Spleen (tissue), 11 donors: ENCODE measurements at regions not wholly inside any gene's neighbourhood (a gene's known extent, or its start where the extent isn't known, plus 50 kb on each side); places are given as distances from the start of the nearest gene placed in this dataset.

ENCODE experiments used
- DNase-seq: peaks from one replicate; pipeline ENCODE4 v3.0.0-alpha.2; 2020
- H3K27ac ChIP-seq, 8 donors: fragments of 200-600 bp; sonication (generic) in 7 of 8; 1 replicate in 4 of 8; 2 replicates in 4 of 8; pipeline versions ENCODE4 v1.5.0 to v1.8.0; 2016 to 2021; ENCODE audit warnings: inconsistent platforms in 4 of 8, mild to moderate bottlenecking in 4 of 8, moderate library complexity in 1 of 8
- H3K27me3 ChIP-seq, 7 donors: fragments of 200-600 bp; sonication (generic) in 6 of 7; replicated peaks in 1 of 7; 1 replicate in 4 of 7; 2 replicates in 3 of 7; pipeline versions ENCODE4 v1.5.0 to v1.8.0; 2016 to 2021; ENCODE audit warnings: inconsistent platforms in 3 of 7, mild to moderate bottlenecking in 1 of 7
- H3K36me3 ChIP-seq, 6 donors: fragments of 200-600 bp; sonication (generic) in 5 of 6; 1 replicate in 4 of 6; 2 replicates in 2 of 6; pipeline versions ENCODE4 v1.5.0 to v1.8.0; 2016 to 2021; ENCODE audit warnings: inconsistent platforms in 2 of 6
- H3K4me1 ChIP-seq, 6 donors: fragments of 200-600 bp; sonication (generic) in 5 of 6; 1 replicate in 3 of 6; 2 replicates in 3 of 6; pipeline versions ENCODE4 v1.5.0 to v1.8.0; 2016 to 2021; ENCODE audit warnings: inconsistent platforms in 3 of 6
- H3K4me3 ChIP-seq, 8 donors: fragments of 200-600 bp; sonication (generic) in 7 of 8; 1 replicate in 4 of 8; 2 replicates in 4 of 8; pipeline versions ENCODE4 v1.5.0 to v1.8.0; 2016 to 2021; ENCODE audit warnings: inconsistent platforms in 4 of 8, mild to moderate bottlenecking in 4 of 8, moderate library complexity in 2 of 8
- H3K9me3 ChIP-seq, 8 donors: fragments of 200-600 bp; sonication (generic) in 7 of 8; 1 replicate in 4 of 8; 2 replicates in 4 of 8; pipeline versions ENCODE4 v1.5.0 to v1.8.0; 2016 to 2021; ENCODE audit warnings: inconsistent platforms in 4 of 8
- CTCF ChIP-seq, 11 experiments: fragments of 200-600 bp in 7 of 11; fragments of 450-650 bp in 4 of 11; sonication (generic) in 4 of 11; IDR thresholded peaks in 8 of 11; conservative IDR thresholded peaks in 3 of 11; 1 replicate in 7 of 11; 2 replicates in 4 of 11; pipeline versions ENCODE4 v1.4.0 to v1.8.0; 2016 to 2021; ENCODE audit warnings: antibody characterized with exemption in 11 of 11, inconsistent platforms in 4 of 11, mild to moderate bottlenecking in 1 of 11
- POLR2A ChIP-seq, 3 donors: fragments of 450-650 bp; IDR thresholded peaks; one replicate each; pipeline ENCODE4 v1.5.1; 2017; ENCODE audit warnings: antibody characterized with exemption in 3 of 3, mild to moderate bottlenecking in 1 of 3
- POLR2AphosphoS5 ChIP-seq, 3 donors: sonication (generic); formaldehyde crosslinking; IDR thresholded peaks; one replicate each; pipeline ENCODE4 v1.5.1; 2017; ENCODE audit warnings: antibody characterized with exemption in 3 of 3
- WGBS, 5 donors: extraction: QIAGEN DNeasy Blood & Tissue Kit in 3 of 5; methylation state at CpG; one replicate each; pipeline versions ENCODE4 v1.1.5 to v1.1.7; 2013 to 2018; 5-methylcytosine and 5-hydroxymethylcytosine counted together
- intact Hi-C: fragments of 100-400 bp; cut with DNase I; formaldehyde crosslinking; loops from one replicate; pipeline ENCODE4 v1.15.0; 2023; ENCODE audit warnings: low total_unique reads
- donor health status: healthy with polysubstance abuse.
- donor health status: DM: no; HTN: no; CAD: no; lungs with moderate emphysema.
- donor health status: DM: no; HTN: no; CAD: no.
- donor health status: Bipolar disorder and iron deficiency.
- donor health status: healthy.
- donor health status: DM: no; HTN: no; CAD: no.
- donor health status: DM: yes; HTN: yes; CAD: no.

GRCh38 chr13:30564489-30564888 lies 53.2 kb upstream of the USPL1 start:
- no peaks in the 10 kb centered on the region for H3K27me3 ChIP-seq
- H3K4me3 ChIP-seq, result no peak overlapping the region
- H3K4me1 ChIP-seq, result peaks cover 0 to 1% (median 0%) of the 10 kb centered on the region in 6 donors
- no peak for DNase-seq
- no peak for TF ChIP-seq POLR2A (IDR thresholded peaks at IDR 0.05)
- no peak for TF ChIP-seq POLR2AphosphoS5 (IDR thresholded peaks at IDR 0.05)
- TF ChIP-seq CTCF (IDR thresholded peaks at IDR 0.05 in 8 of 11, conservative IDR thresholded peaks at IDR 0.05 in 3 of 11), result no peak
- intact Hi-C loops, result no loop called here
- WGBS, 5 donors, result 94 to 97% (median 96%) methylated on average over 2 of the region's 2 CpGs
- H3K27ac ChIP-seq, result no peak overlapping the region
- no peaks in the 10 kb centered on the region for H3K36me3 ChIP-seq
- H3K9me3 ChIP-seq, result no peaks in the 10 kb centered on the region

- H3K4me1 ChIP-seq, result peaks cover 0 to 13% (median 5%) of the 10 kb centered on the region in 6 donors
- no peak overlapping the region for H3K27ac ChIP-seq
- TF ChIP-seq CTCF (IDR thresholded peaks at IDR 0.05 in 8 of 11, conservative IDR thresholded peaks at IDR 0.05 in 3 of 11) (no peak), POLR2AphosphoS5 (IDR thresholded peaks at IDR 0.05) (no peak), POLR2A (IDR thresholded peaks at IDR 0.05) (no peak)
- intact Hi-C loops, result no loop called here
- no peak overlapping the region for H3K4me3 ChIP-seq
- no peaks in the 10 kb centered on the region for H3K9me3 ChIP-seq
- H3K36me3 ChIP-seq, result no peaks in the 10 kb centered on the region
- no peaks in the 10 kb centered on the region for H3K27me3 ChIP-seq
- no peak for DNase-seq
- 70 to 100% (median 80%) methylated on average over 1 of the region's 1 CpG for WGBS, 5 donors
Observed at GRCh38 chr13:30565658-30566057, 52.1 kb upstream of the USPL1 start.

GRCh38 chr13:30567072-30567471 lies 50.6 kb upstream of the USPL1 start:
- DNase-seq, result no peak
- no peak overlapping the region for H3K4me3 ChIP-seq
- no peaks in the 10 kb centered on the region for H3K9me3 ChIP-seq
- H3K4me1 ChIP-seq, result peaks cover 0 to 27% (median 10%) of the 10 kb centered on the region in 6 donors
- no peaks in the 10 kb centered on the region for H3K36me3 ChIP-seq
- no peak overlapping the region for H3K27ac ChIP-seq
- WGBS, 5 donors, result 74 to 85% (median 80%) methylated on average over 2 of the region's 2 CpGs
- TF ChIP-seq POLR2A (IDR thresholded peaks at IDR 0.05), result no peak
- TF ChIP-seq CTCF (IDR thresholded peaks at IDR 0.05 in 8 of 11, conservative IDR thresholded peaks at IDR 0.05 in 3 of 11), result no peak
- no peak for TF ChIP-seq POLR2AphosphoS5 (IDR thresholded peaks at IDR 0.05)
- H3K27me3 ChIP-seq, result no peaks in the 10 kb centered on the region
- intact Hi-C loops, result no loop called here
